NT2/D1 (cell line): ENCODE measurements at regions not wholly inside any gene's neighbourhood (a gene's known extent, or its start where the extent isn't known, plus 50 kb on each side); places are given as distances from the start of the nearest gene placed in this dataset.

Experiments used
- DNase-seq: peaks from one replicate; pipeline ENCODE4 v3.0.0-alpha.2; 2011; ENCODE audit warnings: low read depth, low spot score
- H3K27me3 ChIP-seq: 2 replicates; pipeline ENCODE4 v1.6.0; 2011; ENCODE audit warnings: mild to moderate bottlenecking; ENCODE audit not compliant: insufficient read length, insufficient read depth
- H3K36me3 ChIP-seq: 2 replicates; pipeline ENCODE4 v1.6.1; 2011; ENCODE audit warnings: mild to moderate bottlenecking, low read length, mixed read lengths; ENCODE audit not compliant: insufficient read depth, insufficient read length
- H3K4me1 ChIP-seq: 2 replicates; pipeline ENCODE4 v1.5.1; 2011; ENCODE audit not compliant: insufficient read depth, insufficient read length
- H3K4me3 ChIP-seq: 2 replicates; pipeline ENCODE4 v1.5.1; 2011; ENCODE audit warnings: low read depth; ENCODE audit not compliant: insufficient read length
- H3K9ac ChIP-seq: 2 replicates; pipeline ENCODE4 v1.6.0; 2011; ENCODE audit warnings: low read depth; ENCODE audit not compliant: insufficient read length
- H3K9me3 ChIP-seq: 2 replicates; pipeline ENCODE4 v1.5.1; 2011; ENCODE audit warnings: mild to moderate bottlenecking, low read length; ENCODE audit not compliant: insufficient read depth
- SUZ12 ChIP-seq: IDR thresholded peaks from 2 replicates; pipeline ENCODE4 v1.6.1; 2011; ENCODE audit not compliant: insufficient read length, insufficient read depth; ENCODE audit errors: extremely low read depth
- YY1 ChIP-seq: IDR thresholded peaks from 2 replicates; pipeline ENCODE4 v1.6.1; 2011; ENCODE audit not compliant: insufficient read length, insufficient read depth
- ZNF274 ChIP-seq: IDR thresholded peaks from 2 replicates; pipeline ENCODE4 v1.6.1; 2011; ENCODE audit warnings: mild to moderate bottlenecking, low read depth, low read length

DNA sequence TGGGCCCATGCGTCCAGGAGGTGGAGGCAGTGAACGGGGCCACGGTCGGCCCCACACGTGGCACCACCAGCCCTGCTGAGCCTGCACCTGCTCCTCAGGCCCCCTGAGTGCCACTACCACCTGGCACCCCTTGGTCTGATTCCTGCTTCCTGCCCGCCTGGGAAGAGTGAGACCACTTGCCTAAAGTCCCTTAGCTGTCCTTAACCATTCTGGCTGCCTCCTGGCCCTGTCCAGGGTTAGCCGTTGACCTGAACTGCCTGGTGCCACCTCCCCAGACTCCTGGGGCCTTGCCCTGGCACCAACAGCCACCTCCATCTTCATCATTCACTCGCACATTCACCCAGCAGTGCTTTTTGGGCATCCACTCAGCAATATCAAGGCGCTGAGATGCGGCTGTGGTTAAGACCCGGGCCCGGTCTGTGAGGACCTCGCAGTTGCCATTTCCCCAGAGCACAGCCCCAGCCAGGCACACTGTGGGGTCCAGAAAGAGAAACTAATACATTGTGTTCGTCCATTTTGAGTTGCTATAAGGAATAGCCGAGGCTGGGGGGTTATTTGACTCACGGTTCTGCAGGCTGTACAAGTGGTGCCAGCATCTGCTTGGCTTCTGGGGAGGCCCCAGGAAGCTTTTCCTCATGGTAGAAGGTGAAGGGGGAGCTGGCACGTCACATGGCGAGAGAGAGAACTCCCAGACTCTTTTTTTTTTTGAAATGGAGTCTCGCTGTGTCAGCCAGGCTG lies 318.4 kb downstream of the SEC14L1 start:
- H3K36me3 ChIP-seq = peaks cover 60% of the 10 kb centered on the region
- H3K4me1 ChIP-seq = peaks cover 26% of the 10 kb centered on the region
- no peaks in the 10 kb centered on the region for H3K9me3 ChIP-seq
- no peak for TF ChIP-seq YY1
- TF ChIP-seq SUZ12 = no peak
- TF ChIP-seq ZNF274 = no peak
- DNase-seq = no peak
- peak overlapping the region; percentile 24 for H3K9ac ChIP-seq
- H3K27me3 ChIP-seq = no peaks in the 10 kb centered on the region
- H3K4me3 ChIP-seq = no peak overlapping the region

DNA sequence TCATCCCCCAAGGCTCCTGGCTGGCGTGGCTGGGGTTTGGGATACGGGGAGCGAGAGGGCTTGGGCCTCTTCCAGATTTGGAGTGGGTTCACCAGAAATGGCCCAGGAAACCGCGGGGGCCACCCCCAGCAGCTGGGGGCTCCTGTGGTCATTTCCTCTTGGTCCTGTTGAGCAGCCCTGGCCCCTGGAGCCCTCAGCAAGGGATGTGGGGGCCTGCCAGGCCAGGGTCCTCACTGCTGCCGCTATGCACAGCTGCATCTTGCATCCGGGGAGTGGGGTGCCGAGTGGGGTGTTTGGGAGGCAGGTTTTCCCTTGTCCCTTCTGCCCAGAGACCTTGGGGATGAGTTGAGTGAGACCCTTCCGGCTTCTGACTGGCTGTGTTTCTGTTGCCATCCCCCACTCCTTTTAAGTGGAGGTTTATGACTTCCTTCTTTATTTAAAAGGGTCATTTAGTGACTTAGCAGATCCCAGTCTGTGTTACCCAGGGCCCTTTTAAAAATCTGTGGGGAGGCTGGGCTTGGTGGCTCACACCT lies 319.8 kb downstream of the SEC14L1 start:
- no peak for DNase-seq
- TF ChIP-seq YY1 = no peak
- TF ChIP-seq ZNF274 = no peak
- TF ChIP-seq SUZ12 = no peak
- Histone ChIP-seq H3K9ac (peak overlapping the region; percentile 58), H3K27me3 (no peaks in the 10 kb centered on the region), H3K4me1 (peaks cover 21% of the 10 kb centered on the region), H3K4me3 (no peak overlapping the region), H3K9me3 (no peaks in the 10 kb centered on the region), H3K36me3 (peaks cover 47% of the 10 kb centered on the region)

DNA sequence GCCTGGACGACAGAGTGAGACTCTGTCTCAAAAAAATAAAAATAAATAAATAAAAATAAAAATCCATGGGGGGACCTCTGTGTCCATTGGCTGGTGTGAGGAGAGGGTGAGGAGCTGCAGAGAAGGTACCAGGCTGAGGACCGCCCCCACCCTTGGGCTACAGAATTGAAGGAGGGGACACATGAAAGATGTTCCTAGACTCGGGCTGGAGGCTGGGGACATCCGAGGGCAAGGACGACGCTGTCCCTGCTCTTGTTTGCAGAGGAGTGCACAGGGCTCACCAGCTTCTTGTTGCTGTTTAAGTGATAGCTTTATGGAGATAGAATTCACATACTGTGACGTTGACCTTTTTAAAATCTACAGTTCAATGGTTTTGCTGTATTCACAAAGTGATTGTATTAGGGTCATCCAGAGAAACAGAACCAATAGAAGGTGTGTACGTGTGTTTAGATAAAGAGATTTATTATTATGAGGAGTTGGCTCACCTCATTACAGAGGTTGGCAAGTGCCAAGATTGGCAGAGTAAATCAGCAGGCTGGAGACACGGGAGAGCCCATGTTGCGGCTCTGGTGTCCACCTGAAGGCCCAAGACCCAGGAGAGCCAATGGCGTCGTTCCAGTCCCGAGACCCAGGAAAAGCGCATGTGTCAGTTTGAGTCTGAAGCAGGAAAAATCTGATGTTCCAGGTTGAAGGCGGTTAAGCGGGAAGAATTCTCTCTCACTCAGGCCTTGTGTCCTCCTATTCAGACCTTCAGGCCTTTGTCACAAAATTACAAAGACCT lies 320.7 kb downstream of the SEC14L1 start:
- no peak for DNase-seq
- Histone ChIP-seq H3K9ac (peak overlapping the region; percentile 43), H3K9me3 (no peaks in the 10 kb centered on the region), H3K4me3 (no peak overlapping the region), H3K4me1 (peaks cover 20% of the 10 kb centered on the region), H3K27me3 (no peaks in the 10 kb centered on the region), H3K36me3 (peaks cover 39% of the 10 kb centered on the region)
- TF ChIP-seq ZNF274 = no peak
- TF ChIP-seq YY1 = no peak
- TF ChIP-seq SUZ12 = no peak

DNA sequence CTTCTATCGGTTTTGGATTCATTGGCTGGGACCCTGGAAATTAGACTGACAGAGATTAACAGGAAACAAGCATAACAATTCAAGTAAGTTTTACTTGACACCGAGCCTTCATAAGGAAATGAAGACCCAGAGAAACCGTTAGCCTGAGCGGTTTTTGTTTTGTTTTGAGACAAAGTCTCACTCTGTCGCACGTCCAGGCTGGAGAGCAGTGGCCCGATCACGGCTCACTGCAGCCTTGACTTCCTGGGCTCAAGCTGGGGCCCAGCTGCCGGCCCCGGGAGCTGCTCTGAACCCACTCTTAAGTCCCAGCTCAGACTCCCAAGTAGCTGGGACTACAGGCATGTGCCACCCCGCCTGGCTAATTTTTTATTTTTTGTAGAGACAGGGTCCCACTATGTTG lies 321.3 kb downstream of the SEC14L1 start:
- no peak for TF ChIP-seq YY1
- TF ChIP-seq ZNF274 = no peak
- TF ChIP-seq SUZ12 = no peak
- Histone ChIP-seq H3K27me3 (no peaks in the 10 kb centered on the region), H3K4me1 (peaks cover 22% of the 10 kb centered on the region), H3K9me3 (no peaks in the 10 kb centered on the region), H3K9ac (no peak overlapping the region), H3K36me3 (peaks cover 38% of the 10 kb centered on the region), H3K4me3 (no peak overlapping the region)
- DNase-seq = no peak

DNA sequence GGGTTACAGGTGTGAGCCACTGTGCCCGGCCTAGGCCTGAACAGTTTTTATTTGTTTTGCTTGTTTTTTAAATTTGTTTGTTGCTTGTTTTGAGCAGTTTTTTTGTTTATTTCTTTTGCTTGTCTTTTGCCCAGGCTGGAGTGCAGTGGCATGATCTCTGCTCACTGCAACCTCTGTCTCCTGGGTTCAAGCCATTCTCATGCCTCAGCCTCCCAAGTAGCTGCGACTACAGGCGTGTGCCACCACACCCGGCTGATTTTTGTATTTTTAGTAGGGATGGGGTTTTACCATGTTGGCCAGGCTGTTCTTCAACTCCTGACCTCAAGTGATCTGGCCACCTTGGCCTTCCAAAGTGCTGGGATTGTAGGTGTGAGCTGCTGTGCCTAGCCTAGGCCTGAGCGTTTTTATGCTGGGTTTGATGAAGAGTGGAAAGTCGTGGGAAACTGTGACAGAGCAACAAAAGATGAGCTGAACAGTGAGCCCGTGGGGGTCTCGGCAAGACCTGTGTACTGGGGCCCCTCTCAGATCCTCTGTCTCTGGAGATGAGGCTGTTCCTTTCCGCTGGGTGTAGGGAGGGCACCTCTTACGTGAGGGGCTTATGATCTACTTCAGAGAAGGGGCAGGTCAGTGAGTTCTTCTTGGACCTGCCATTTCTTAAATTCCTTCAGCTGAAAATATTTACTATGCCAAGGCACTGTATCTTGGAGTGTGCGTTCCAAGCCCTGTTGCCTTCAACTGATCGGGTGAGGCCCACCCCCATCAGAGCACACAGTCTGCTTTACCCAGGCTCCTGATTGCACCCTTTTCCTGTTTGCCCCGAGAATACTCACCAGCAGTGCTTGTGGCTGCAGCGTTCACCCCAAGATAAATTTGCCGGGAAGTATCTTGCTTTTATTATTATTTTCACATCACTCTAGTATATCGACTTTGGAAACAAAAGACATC lies 322.1 kb downstream of the SEC14L1 start:
- H3K4me1 ChIP-seq = peaks cover 26% of the 10 kb centered on the region
- H3K9me3 ChIP-seq = no peaks in the 10 kb centered on the region
- no peak overlapping the region for H3K4me3 ChIP-seq
- TF ChIP-seq ZNF274 (no peak), YY1 (no peak), SUZ12 (no peak)
- no peaks in the 10 kb centered on the region for H3K27me3 ChIP-seq
- no peak for DNase-seq
- peaks cover 38% of the 10 kb centered on the region for H3K36me3 ChIP-seq
- H3K9ac ChIP-seq = no peak overlapping the region

DNA sequence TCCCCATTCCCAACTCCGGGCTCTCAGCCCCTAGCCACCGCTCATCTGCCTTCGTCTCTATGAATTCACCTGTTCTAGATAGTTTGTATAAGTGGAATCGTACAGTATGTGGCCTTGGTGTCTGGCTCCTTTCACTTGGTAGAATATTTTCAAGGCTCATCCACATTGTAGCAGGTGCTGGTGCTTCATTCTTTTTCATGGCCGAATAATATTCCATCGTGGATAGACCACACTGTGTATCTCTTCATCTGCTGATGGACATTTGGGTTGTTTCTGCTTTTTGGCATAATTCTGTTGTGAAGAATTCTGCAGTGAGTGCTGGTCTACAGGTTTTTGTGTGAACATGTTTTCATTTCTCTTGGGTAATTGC lies 324.2 kb downstream of the SEC14L1 start:
- Histone ChIP-seq H3K36me3 (peaks cover 38% of the 10 kb centered on the region), H3K4me1 (peaks cover 21% of the 10 kb centered on the region), H3K4me3 (no peak overlapping the region), H3K9ac (peak overlapping the region; percentile 70), H3K9me3 (no peaks in the 10 kb centered on the region), H3K27me3 (no peaks in the 10 kb centered on the region)
- TF ChIP-seq SUZ12 (no peak), YY1 (no peak), ZNF274 (no peak)
- no peak for DNase-seq
